CD4-positive, alpha-beta T cell treated with Interleukin-4 for 1 hour (primary cell): ENCODE measurements at regions not wholly inside any gene's neighbourhood (a gene's known extent, or its start where the extent isn't known, plus 50 kb on each side); places are given as distances from the start of the nearest gene placed in this dataset.

Experiments used
- DNase-seq, 2 donors: peaks; one replicate each; pipeline ENCODE4 v3.0.0-alpha.2; 2020 to 2022

GRCh38 chr18:11309172-11309571 lies 159.8 kb upstream of the PIEZO2 start:
- DNase-seq: no peak

- no peak for DNase-seq
These were observed 159.1 kb upstream of the PIEZO2 start for GRCh38 chr18:11308499-11308898.

- no peak for DNase-seq
These were observed 158.3 kb upstream of the PIEZO2 start for GRCh38 chr18:11307716-11308115.

GRCh38 chr18:11305507-11305906 lies 156.1 kb upstream of the PIEZO2 start:
- DNase-seq: no peak

- DNase-seq: no peak
These were observed 155.6 kb upstream of the PIEZO2 start for GRCh38 chr18:11304928-11305327.

- DNase-seq: no peak
These were observed 147.6 kb upstream of the PIEZO2 start for GRCh38 chr18:11296946-11297345.

GRCh38 chr18:11293794-11294193 lies 144.4 kb upstream of the PIEZO2 start:
- DNase-seq: no peak

GRCh38 chr18:11290786-11291185 lies 141.4 kb upstream of the PIEZO2 start:
- DNase-seq: no peak

GRCh38 chr18:11289248-11289647 lies 139.9 kb upstream of the PIEZO2 start:
- no peak for DNase-seq

GRCh38 chr18:11288401-11288800 lies 139.0 kb upstream of the PIEZO2 start:
- no peak for DNase-seq

GRCh38 chr18:11286431-11286830 lies 137.1 kb upstream of the PIEZO2 start:
- no peak for DNase-seq

- DNase-seq: no peak
These were observed 135.4 kb upstream of the PIEZO2 start for GRCh38 chr18:11284811-11285210.

GRCh38 chr18:11284349-11284748 lies 135.0 kb upstream of the PIEZO2 start:
- no peak for DNase-seq

- no peak for DNase-seq
These were observed 134.3 kb upstream of the PIEZO2 start for GRCh38 chr18:11283479-11284161.

- DNase-seq: no peak
These were observed 130.1 kb upstream of the PIEZO2 start for GRCh38 chr18:11279461-11279860.

GRCh38 chr18:11276678-11277077 lies 127.3 kb upstream of the PIEZO2 start:
- no peak for DNase-seq

- no peak for DNase-seq
These were observed 124.9 kb upstream of the PIEZO2 start for GRCh38 chr18:11274144-11274794.

- no peak for DNase-seq
These were observed 123.1 kb upstream of the PIEZO2 start for GRCh38 chr18:11272516-11272915.

- no peak for DNase-seq
These were observed 122.6 kb upstream of the PIEZO2 start for GRCh38 chr18:11271954-11272353.

GRCh38 chr18:11269257-11269656 lies 119.9 kb upstream of the PIEZO2 start:
- DNase-seq: no peak

- DNase-seq: no peak
These were observed 119.4 kb upstream of the PIEZO2 start for GRCh38 chr18:11268741-11269233.

GRCh38 chr18:11268153-11268552 lies 118.8 kb upstream of the PIEZO2 start:
- DNase-seq: no peak

- no peak for DNase-seq
These were observed 117.6 kb upstream of the PIEZO2 start for GRCh38 chr18:11266781-11267480.

GRCh38 chr18:11261486-11261885 lies 112.1 kb upstream of the PIEZO2 start:
- no peak for DNase-seq
